Upper lobe of right lung (tissue), 1 donor: ENCODE measurements at regions not wholly inside any gene's neighbourhood (a gene's known extent, or its start where the extent isn't known, plus 50 kb on each side); places are given as distances from the start of the nearest gene placed in this dataset.
"Not testable (repeated sequence)": the region's sequence is repeated elsewhere in the genome, so short reads cannot be mapped to it uniquely, and the experiment has no call there.

ENCODE experiments used
- ATAC-seq: fragments of 200-7000 bp; cut with Tn5 transposase; one replicate; pipeline ENCODE4 v1.9.1; 2020; ENCODE audit warnings: mild to moderate bottlenecking, moderate library complexity
- DNase-seq: peaks from one replicate; pipeline ENCODE4 v3.0.0-alpha.2; 2020
- H3K27ac ChIP-seq: fragments of 200-600 bp; one replicate; pipeline ENCODE4 v1.8.0; 2022
- H3K27me3 ChIP-seq: fragments of 200-600 bp; one replicate; pipeline ENCODE4 v1.8.0; 2022; ENCODE audit warnings: mild to moderate bottlenecking
- H3K36me3 ChIP-seq: fragments of 200-600 bp; one replicate; pipeline ENCODE4 v1.8.0; 2022
- H3K4me1 ChIP-seq: fragments of 200-600 bp; one replicate; pipeline ENCODE4 v1.8.0; 2022
- H3K4me3 ChIP-seq: fragments of 200-600 bp; one replicate; pipeline ENCODE4 v1.8.0; 2022; ENCODE audit warnings: mild to moderate bottlenecking
- H3K9me3 ChIP-seq: fragments of 200-600 bp; one replicate; pipeline ENCODE4 v1.8.0; 2022
- CTCF ChIP-seq: fragments of 200-600 bp; IDR thresholded peaks from one replicate; pipeline ENCODE4 v1.8.0; 2022; ENCODE audit warnings: antibody characterized with exemption
- intact Hi-C: fragments of 100-400 bp; cut with DNase I; formaldehyde crosslinking; loops from one replicate; pipeline ENCODE4 v1.11.0; 2022
- donor health status: DM: no; HTN: yes; CAD: no; lungs with severe emphysema.

DNA sequence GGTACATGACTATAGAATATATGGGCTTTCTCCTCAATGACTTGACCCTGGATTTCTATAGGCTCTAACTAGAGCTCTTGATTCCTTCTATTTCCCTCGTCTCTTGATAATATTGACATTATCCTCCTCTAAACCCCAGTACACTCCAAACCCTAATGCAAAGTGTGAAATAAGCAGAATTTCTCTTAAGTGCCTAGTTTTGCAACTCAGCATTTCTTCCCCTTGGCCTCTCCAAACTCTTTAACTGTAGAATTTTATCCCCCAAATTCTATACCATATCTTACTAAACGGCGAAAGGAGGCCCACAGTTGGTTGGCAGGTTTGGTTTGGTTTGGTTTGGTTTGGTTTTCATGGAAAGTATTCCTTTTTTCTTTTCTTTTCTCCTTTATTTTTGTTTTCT is 498.7 kb downstream of the CCER1 start:
- Histone ChIP-seq H3K4me1 (no peaks in the 10 kb centered on the region), H3K4me3 (no peak overlapping the region), H3K9me3 (no peaks in the 10 kb centered on the region), H3K27me3 (no peaks in the 10 kb centered on the region), H3K27ac (no peak overlapping the region), H3K36me3 (no peaks in the 10 kb centered on the region)
- no peak for TF ChIP-seq CTCF
- no peak for DNase-seq
- intact Hi-C loops: no loop called here
- no peak for ATAC-seq

GRCh38 chr12:90455756-90456155 is 499.2 kb downstream of the CCER1 start:
- H3K36me3 ChIP-seq: no peaks in the 10 kb centered on the region
- no peaks in the 10 kb centered on the region for H3K27me3 ChIP-seq
- no peak for TF ChIP-seq CTCF
- H3K27ac ChIP-seq: no peak overlapping the region
- intact Hi-C loops: no loop called here
- ATAC-seq (no peak), DNase-seq (no peak)
- no peak overlapping the region for H3K4me3 ChIP-seq
- no peaks in the 10 kb centered on the region for H3K4me1 ChIP-seq
- H3K9me3 ChIP-seq: no peaks in the 10 kb centered on the region

DNA sequence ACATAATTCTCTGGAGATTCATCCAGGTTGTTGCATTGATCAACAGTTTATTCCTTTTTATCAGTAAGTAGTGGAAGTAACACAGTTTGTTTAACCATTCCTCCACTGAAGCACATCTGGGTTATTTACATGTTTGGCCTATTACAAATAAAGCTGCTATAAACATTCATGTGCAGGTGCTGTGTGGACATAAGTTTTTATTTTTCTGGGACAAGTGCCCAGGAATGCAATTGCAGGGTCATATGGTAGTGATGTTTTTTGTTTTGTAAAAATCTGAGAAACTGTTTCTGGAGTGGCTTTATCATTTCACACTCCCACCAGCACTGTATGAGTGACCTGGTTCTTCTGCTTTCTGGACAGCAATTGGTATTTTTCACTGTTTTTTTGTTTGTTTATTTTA is 505.4 kb downstream of the CCER1 start:
- no peaks in the 10 kb centered on the region for H3K36me3 ChIP-seq
- H3K27ac ChIP-seq: no peak overlapping the region
- DNase-seq (no peak), ATAC-seq (no peak)
- no peaks in the 10 kb centered on the region for H3K9me3 ChIP-seq
- H3K27me3 ChIP-seq: no peaks in the 10 kb centered on the region
- intact Hi-C loops: no loop called here
- TF ChIP-seq CTCF: no peak
- H3K4me3 ChIP-seq: no peak overlapping the region
- no peaks in the 10 kb centered on the region for H3K4me1 ChIP-seq

DNA sequence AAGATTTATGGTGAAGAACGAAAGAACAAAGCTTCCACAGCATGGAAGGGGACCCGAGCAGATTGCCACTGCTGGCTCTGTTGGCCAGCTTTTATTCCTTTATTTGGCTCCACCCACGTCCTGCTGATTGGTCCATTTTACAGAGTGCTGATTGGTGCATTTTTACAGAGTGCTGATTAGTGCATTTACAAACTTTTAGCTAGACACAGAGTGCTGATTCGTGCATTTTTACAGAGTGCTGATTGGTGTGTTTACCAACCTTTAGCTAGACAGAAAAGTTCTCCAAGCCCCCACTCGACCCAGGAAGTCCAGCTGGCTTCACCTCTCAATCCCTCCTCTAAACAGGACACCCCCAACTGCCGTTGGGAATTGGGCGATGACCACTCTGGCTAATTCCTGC is 511.5 kb downstream of the CCER1 start:
- ATAC-seq, H3K4me3 ChIP-seq, intact Hi-C loops, H3K4me1 ChIP-seq, H3K27me3 ChIP-seq, DNase-seq, H3K36me3 ChIP-seq, H3K27ac ChIP-seq: not testable (repeated sequence)
- peaks cover 10% of the 10 kb centered on the region for H3K9me3 ChIP-seq

DNA sequence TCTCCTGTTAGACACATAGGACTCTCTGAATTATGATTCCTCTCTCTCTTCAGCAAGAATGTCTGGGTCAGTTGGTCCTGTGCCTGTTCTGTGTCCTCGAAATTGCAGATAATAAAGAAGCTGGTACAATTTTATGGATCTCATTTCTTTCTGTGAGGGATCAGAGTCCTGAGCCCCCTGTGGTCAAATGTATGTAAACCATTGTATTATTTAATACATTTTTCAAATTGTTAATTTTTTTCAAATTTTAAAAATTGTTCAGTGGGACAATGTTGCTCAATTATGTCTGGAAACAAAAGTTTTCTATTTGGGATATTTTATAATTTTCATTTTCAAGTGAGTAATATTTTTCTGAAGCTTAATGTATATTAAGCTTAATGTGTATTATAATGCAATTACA is 513.5 kb downstream of the CCER1 start:
- no peaks in the 10 kb centered on the region for H3K36me3 ChIP-seq
- intact Hi-C loops: no loop called here
- H3K9me3 ChIP-seq: peaks cover 10% of the 10 kb centered on the region
- no peak overlapping the region for H3K4me3 ChIP-seq
- TF ChIP-seq CTCF: no peak
- ATAC-seq: no peak
- H3K27me3 ChIP-seq: no peaks in the 10 kb centered on the region
- no peak for DNase-seq
- H3K4me1 ChIP-seq: no peaks in the 10 kb centered on the region
- no peak overlapping the region for H3K27ac ChIP-seq

DNA sequence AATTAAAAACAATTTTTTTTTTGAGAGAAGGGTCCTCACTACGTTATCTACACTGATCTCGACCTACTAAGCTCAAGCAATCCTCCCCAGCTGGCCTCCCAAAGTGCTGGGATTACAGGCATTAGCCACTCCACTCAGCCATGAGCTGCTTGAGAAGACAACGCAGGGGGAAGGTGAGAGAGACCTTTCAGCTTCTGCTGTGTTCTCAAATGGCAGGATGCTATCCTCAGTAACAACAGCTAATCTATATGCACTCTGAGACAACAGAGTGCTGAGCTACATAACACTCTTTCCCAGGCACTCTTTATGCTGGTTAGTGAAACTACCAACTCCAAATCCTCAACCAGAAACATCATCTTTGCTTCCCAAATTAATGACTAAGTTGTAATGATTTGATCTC is 526.1 kb downstream of the CCER1 start:
- H3K4me3 ChIP-seq: no peak overlapping the region
- DNase-seq: no peak
- no peak for TF ChIP-seq CTCF
- H3K27me3 ChIP-seq: no peaks in the 10 kb centered on the region
- H3K36me3 ChIP-seq: no peaks in the 10 kb centered on the region
- intact Hi-C loops: no loop called here
- no peak for ATAC-seq
- H3K4me1 ChIP-seq: no peaks in the 10 kb centered on the region
- H3K27ac ChIP-seq: no peak overlapping the region
- H3K9me3 ChIP-seq: no peaks in the 10 kb centered on the region
